ENCODE measurements at regions not wholly inside any gene's neighbourhood (a gene's known extent, or its start where the extent isn't known, plus 50 kb on each side); places are given as distances from the start of the nearest gene placed in this dataset.

DNA sequence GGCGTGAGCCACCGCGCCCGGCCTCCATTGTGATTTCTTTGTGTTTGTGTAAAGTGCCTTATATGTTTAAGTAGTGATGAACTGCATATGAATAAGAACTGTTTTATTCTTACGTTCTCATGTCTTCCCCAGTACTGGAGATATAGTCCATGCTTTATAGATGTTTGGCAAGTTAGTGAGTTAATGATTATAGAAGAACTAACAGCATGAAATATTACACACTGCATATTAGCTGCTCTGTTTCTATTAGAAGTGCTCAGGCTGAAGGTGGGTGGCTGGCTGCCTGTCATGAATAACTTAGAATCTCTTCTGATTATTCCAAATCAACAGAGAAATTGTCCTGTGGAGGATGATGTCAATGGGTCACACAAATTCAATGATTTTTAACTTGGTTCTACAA lies 709.4 kb downstream of the GALC start:
- no peak for TF ChIP-seq CTCF (IDR thresholded peaks at IDR 0.05; ENCODE audit: borderline replicate concordance, extremely low read depth, low read length, poor library complexity, severe bottlenecking)
- no peak for TF ChIP-seq EZH2 (IDR thresholded peaks at IDR 0.05; ENCODE audit: borderline replicate concordance, low read depth, low read length, severe bottlenecking)
